Stimulated activated CD4-positive, alpha-beta T cell treated with anti-CD3 and anti-CD28 coated beads, Interleukin-4, amount 100 ng/mL, for 4 hours (primary cell): ENCODE measurements at regions not wholly inside any gene's neighbourhood (a gene's known extent, or its start where the extent isn't known, plus 50 kb on each side); places are given as distances from the start of the nearest gene placed in this dataset.
"Not testable (repeated sequence)": the region's sequence is repeated elsewhere in the genome, so short reads cannot be mapped to it uniquely, and the experiment has no call there.

Experiments
- DNase-seq, 2 experiments: peaks; one replicate each; pipeline ENCODE4 v3.0.0-alpha.2; 2020

GRCh38 chr15:21705480-21705879 is 172.1 kb downstream of the POTEB start:
- not testable (repeated sequence) for DNase-seq

DNA sequence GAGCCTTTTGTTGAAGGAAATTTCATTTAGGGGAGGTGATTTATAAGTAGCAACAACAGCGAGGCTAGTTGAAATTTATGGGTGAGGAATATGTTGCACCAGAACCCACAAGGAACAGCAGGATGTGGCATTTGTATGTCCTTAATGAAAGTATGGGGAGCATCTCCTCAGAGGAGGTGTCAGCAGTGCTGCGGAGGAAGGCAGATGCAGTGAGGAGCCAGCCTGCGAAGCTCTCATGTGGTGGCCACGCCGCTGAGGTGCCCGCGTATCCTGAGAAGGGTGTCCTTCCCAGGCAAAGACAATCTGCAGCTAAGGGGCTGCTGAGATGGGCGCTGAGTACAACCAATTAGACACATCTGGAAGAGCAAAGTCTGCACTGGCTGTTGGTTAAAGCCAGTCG is 178.9 kb downstream of the POTEB start:
- DNase-seq = not testable (repeated sequence)

DNA sequence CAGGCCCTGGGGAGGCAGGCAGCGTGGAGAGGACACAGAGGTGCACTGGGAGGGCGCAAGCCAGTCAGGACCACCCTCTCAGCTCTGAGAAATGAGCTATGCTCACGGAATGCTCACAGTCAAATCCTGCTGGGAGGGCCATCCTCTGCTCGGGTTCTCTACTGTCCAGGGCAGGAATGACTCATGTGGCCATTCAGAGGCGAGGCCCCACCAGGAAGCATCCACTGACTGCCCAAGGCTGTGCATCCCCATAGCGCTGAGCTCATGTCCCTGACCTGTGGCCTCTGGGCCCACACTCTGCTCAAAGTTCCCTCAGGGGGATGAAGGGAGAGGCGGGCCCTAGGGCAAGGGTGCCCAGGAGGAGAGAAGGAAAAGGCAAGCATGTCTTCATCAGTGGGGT is 182.4 kb downstream of the POTEB start:
- DNase-seq = not testable (repeated sequence)

GRCh38 chr15:21692471-21693102 is 184.9 kb downstream of the POTEB start:
- DNase-seq = not testable (repeated sequence)

DNA sequence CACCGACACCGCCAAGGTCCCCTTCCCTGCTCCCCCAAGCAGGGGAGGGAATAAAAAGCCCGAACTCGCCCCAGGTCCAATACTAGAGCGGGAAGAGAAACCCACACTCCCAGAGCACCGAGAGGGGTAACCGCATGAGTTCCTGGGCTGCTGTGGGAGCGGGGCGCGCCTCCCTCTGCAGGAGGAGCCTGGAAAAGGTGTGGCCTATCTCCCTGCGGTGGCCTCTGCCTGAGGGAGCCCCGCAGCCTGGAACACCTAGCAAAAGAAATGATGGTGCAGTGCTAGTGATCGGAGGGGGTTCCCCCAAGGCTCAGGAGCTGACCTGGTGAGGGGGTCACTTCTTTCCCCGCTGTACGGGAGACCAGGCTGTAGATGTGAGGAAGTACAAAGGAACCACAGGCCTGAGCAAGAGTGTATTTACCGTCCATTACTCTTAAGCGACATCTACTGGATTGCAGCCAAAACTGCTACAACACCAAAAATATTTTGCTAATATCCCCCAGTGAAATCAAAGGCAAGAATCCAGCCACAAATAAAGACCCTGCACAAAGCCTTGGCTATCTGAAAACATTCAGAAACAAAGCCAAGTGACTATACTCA is 216.6 kb upstream of the POTEB3 start:
- DNase-seq = not testable (repeated sequence)

- DNase-seq = not testable (repeated sequence)
Measured at GRCh38 chr15:21656114-21656746, 215.9 kb upstream of the POTEB3 start.

GRCh38 chr15:21653707-21654106 is 213.4 kb upstream of the POTEB3 start:
- DNase-seq = not testable (repeated sequence)

DNA sequence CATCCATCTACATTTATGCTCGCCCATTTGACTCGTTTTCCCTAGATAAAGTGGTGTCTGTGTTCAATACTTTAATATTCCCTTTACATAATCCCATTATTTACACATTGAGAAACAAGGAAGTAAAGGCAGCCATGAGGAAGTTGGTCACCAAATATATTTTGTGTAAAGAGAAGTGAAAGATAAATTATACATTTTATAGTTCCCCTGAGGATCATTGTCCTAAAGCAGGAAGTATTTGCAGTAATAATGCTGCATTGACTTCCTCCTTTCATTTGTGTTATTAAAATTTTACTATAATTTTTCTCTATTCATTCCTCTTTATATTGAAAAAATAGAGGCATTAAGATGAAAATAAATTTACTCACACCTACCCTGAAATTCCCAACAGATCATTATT is 198.5 kb upstream of the POTEB3 start:
- not testable (repeated sequence) for DNase-seq

- not testable (repeated sequence) for DNase-seq
Measured at GRCh38 chr15:21626694-21627093, 186.4 kb upstream of the POTEB3 start.

DNA sequence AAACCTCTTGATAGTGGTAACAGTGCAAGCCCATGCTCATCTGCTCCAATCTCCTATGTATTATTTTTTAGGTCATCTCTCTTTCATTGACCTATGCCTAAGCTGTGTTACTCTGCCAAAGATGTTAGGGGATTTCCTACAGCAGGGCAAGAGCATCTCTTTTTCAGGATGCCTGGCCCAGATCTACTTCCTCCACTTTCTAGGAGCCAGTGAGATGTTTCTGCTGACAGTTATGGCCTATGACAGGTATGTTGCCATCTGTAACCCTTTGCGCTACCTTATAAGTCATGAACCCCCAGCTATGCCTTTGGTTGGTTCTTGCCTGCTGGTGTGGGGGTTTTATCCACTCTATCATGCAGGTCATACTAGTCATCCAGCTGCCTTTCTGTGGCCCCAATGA is 168.9 kb upstream of the POTEB3 start:
- not testable (repeated sequence) for DNase-seq

GRCh38 chr15:21565426-21565825 is 125.1 kb upstream of the POTEB3 start:
- not testable (repeated sequence) for DNase-seq

GRCh38 chr15:21551809-21552208 is 111.5 kb upstream of the POTEB3 start:
- not testable (repeated sequence) for DNase-seq

- not testable (repeated sequence) for DNase-seq
Measured at GRCh38 chr15:21546182-21546903, 106.0 kb upstream of the POTEB3 start.

DNA sequence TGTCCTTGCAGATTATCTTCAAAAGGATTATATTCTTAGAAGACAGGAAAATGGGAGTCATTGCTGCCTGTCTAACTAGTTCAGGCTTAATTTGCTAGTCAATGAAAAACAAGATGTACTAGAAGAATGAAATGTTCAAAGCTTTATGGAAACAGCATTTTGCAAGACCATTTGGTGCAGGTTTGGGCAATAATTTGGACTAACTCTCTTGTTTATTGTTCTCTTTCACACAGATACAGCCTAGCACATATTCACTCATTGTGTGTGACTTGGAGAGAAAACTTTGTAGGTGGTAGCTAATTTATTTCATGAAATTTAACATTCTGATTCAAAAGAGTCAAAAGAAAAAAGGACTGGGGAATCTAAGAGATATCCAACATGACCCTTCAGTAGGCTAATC is 92.5 kb upstream of the POTEB3 start:
- DNase-seq = not testable (repeated sequence)

- DNase-seq = not testable (repeated sequence)
Measured at GRCh38 chr15:21516248-21516647, 75.9 kb upstream of the POTEB3 start.

- DNase-seq = not testable (repeated sequence)
Measured at GRCh38 chr15:21515296-21515695, 75.0 kb upstream of the POTEB3 start.

DNA sequence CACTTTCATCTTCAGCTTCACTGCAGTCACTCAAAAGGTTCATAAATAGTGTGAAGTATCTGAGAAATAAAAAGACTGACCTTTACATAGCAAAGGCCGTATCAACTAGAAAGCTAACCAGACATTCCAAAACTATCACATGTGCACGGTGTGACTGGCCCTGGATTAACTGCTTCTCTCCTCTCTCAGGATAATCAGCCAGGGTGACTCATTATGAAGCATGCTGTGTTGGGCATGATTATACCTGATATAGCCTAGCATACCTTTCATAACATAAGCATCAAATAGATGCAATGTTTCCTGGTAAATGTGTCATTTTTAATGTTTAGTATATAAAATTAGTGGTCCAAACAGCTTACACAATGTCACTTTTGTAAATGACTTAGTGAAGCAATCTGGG is 62.7 kb upstream of the POTEB3 start:
- not testable (repeated sequence) for DNase-seq
